K562 (cell line): ENCODE measurements at regions not wholly inside any gene's neighbourhood (a gene's known extent, or its start where the extent isn't known, plus 50 kb on each side); places are given as distances from the start of the nearest gene placed in this dataset.

Experiments
- ATF7 ChIP-seq: fragments of 450-650 bp; IDR thresholded peaks from 2 replicates; pipeline ENCODE4 v1.7.1; 2014; ENCODE audit warnings: mild to moderate bottlenecking, moderate library complexity
- FOXM1 ChIP-seq, 2 experiments: fragments of 450-650 bp in 1 of 2; sonication (generic) in 1 of 2; formaldehyde crosslinking in 1 of 2; IDR thresholded peaks; 2 replicates each; pipeline versions ENCODE4 v1.6.1 to v1.9.0; 2017 to 2022; ENCODE audit warnings: low read depth in 2 of 2, mild to moderate bottlenecking in 2 of 2, missing genetic modification reagents in 1 of 2, moderate library complexity in 1 of 2
- MXI1 ChIP-seq: IDR thresholded peaks from 2 replicates; pipeline ENCODE4 v1.6.1; 2011; ENCODE audit warnings: low read depth, mild to moderate bottlenecking, improper control_type of control experiment, low read length
- MYC ChIP-seq, 2 experiments: fragments of 250-450 bp in 1 of 2; sonication (Bioruptor Pico) in 1 of 2; IDR thresholded peaks; 2 replicates each; pipeline versions ENCODE4 v1.5.1 to v1.6.1; 2012 to 2021; ENCODE audit warnings: low read depth in 2 of 2, borderline replicate concordance in 1 of 2, improper control_type of control experiment in 1 of 2, low read length in 1 of 2, mild to moderate bottlenecking in 1 of 2, moderate library complexity in 1 of 2

GRCh38 chr10:63885156-63885555, 364.0 kb downstream of the REEP3 start:
- TF ChIP-seq FOXM1 (IDR thresholded peaks at IDR 0.05; ENCODE audit: low read depth) (no peak), FOXM1 (CRISPR knock-in tag; IDR thresholded peaks at IDR 0.05; ENCODE audit: low read depth) (no peak), ATF7 (no peak), MXI1 (no peak), MYC (IDR thresholded peaks at IDR 0.05; ENCODE audit: low read depth, low read length) (no peak), MYC (CRISPR knock-in tag; IDR thresholded peaks at IDR 0.05; ENCODE audit: borderline replicate concordance, low read depth) (no peak)
